NCI-H2227 (cell line): ENCODE measurements at regions not wholly inside any gene's neighbourhood (a gene's known extent, or its start where the extent isn't known, plus 50 kb on each side); places are given as distances from the start of the nearest gene placed in this dataset.
"Not testable (repeated sequence)": the region's sequence is repeated elsewhere in the genome, so short reads cannot be mapped to it uniquely, and the experiment has no call there.

Source experiments
- DNase-seq: peaks from one replicate; lab custom pipeline; 2025; ENCODE audit not compliant: unreplicated experiment; lab: John Stamatoyannopoulos, UW

DNA sequence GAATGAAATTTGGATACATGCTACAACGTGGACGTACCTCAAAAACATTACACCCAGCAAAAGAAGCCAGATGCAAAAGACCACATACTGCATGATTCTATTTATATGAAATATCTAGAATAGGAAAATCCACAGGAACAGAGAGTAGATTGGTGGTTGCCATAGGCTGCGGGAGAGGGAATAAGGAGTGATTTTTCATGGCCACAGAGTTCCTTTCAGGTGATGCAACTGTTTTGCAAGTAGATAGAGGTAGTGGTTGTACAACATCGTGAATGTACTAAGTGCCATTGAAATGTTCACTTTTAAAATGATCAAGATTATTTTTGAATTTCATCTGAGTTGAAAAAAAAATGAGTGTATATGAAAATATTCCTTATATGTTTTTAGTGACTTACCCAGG is 115.3 kb upstream of the RUNX1 start:
- no peak for DNase-seq

DNA sequence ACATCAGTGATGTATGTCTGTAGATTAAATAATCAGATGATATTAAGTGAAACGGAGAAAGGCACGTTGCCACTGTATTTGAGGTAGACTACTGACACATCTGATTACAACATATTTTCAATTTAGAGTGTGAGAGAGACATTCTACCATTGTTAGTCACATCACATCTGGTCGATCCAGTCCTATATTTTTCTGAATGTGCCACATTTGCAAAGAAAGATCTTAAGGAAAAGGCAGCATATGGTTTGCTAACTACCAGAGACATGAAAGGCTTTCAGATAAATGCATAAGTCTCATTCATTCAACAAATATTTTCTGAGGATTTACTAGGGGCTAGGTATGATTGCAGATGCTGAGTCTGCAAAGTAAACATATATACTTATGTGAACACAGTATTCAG is 114.3 kb upstream of the RUNX1 start:
- DNase-seq: no peak

DNA sequence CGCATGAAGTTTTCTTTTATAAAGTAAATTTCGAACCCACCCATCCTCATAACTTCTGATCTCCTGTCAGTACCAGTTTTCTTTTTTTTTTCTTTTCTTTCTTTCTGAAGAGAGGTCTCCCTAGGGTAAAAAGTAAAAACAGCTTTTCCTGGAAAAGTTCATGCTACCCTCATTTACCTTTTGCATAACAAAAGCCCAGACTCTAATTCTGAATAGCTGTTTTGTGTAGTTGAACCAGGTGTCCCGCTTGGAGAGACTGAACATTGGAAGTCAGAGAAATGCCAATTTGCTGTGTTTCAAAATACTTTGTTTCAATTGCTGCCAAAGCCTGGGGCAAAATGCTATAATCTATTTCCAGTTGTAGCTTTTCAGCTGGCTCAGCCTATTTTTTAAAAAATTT is 113.7 kb upstream of the RUNX1 start:
- DNase-seq: no peak

DNA sequence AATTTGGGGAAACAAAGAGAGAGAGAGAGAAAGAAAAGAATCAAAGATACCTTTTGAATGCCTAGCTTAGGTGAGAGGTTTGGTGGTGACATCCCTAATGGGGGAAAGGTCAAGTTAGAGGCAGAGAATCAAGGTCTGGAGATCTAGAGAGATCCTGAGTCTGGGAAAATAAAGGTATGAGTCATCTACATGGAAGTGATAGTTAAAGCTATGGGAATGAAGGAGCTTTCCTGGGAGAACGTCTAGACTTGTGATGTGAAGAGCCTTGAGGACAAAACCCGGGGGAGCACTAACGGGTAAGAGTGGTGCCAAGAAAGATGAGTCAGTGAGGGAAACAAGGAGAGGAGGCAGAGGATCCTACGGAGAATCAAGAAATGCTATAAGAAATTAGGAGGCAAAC is 110.8 kb upstream of the RUNX1 start:
- no peak for DNase-seq

DNA sequence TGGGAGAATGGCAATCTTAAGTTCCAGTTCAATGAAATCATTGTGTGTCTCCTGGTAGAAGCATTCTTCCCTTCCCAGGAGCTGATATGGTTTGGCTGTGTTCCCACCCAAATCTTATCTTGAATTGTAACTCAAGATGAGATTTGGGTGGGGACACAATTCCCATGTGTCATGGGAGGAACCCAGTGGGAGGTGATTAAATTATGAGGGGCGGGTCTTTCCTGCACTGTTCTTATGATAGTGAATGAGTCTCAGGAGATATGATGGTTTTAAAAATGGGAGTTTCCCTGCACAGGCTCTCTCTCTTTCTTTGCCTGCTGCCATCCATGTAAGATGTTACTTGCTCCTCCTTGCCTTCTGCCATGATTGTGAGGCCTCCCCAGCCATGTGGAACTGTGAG is 108.3 kb upstream of the RUNX1 start:
- DNase-seq: not testable (repeated sequence)

DNA sequence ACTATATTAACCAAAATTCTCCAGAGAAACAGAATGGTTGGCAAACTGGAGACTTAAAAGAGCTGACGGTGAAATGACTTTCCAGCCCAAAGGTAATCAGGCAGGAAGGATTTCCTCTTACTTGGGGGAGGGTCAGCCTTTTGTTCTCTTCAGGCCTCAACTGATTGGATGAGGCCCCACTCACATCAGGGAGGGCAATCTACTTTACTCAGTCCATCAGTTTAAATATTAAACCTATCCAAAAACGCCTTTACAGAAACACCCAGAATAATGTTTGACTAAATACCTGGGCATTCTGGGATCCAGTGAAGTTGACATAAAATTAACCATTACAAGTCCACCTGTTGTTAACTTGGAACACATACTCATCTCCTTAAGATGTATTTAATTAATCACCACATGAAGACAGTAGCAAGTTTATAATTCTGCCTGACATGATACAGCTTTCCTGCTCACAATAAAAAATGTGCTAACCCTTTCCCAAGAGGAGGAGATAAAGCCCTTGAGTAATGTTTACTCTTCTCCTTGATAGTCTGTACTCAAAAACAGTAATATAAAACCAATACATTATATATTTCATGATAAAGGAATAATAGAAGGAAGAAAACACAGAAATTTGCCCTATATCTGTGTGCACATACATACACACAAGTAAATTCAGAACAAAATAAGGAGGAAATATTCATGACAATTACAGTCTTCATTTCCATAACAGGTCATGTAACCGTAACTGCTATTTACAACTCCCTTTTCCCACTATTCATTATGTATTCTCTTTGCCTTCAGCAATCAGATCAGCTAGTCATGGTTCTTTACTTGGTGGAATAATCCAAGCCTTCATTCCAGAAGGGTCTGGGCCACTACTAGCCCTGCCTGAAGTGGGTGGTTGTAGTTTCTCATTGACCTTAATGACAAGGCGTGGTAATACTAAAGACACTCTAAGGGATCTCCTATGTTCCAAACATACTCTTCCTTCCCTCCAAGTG is 107.5 kb upstream of the RUNX1 start:
- no peak for DNase-seq

DNA sequence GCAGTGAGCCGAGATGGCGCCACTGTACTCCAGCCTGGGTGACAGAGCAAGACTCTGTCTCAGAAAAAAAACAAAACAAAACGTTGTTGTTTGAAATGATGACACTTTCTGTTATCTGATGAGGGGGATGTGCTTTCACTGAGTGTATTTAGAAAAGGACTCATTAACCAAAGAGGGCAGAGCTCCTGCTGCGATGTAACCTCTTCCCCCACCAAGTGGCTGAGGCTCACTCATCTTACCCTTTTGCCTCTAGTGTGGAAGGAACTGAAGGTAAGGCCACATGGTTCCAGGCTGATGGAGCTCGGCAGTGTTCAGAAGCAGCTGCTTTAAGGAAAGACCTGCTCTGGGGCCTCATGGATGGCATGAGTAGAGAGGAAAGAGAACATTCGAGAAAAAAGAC is 105.7 kb upstream of the RUNX1 start:
- DNase-seq: no peak

DNA sequence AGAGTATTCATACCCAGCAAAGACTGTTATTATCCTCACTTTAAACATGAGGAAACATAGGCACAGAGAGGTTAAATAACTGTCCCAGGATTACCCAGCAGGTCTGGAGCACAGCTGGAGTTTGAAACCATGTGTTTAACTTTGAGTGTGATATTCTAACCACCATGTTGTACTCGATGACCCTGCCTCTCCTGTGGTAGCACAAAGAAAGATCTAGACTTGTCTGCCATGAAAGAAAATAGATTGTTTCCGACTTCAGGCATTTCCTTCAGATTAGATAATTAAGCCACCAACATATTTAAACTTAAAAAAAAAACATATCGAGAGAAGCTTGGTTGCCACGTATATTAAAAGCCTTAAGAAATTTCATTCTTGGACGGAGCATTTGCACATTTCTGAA is 104.6 kb upstream of the RUNX1 start:
- DNase-seq: no peak

DNA sequence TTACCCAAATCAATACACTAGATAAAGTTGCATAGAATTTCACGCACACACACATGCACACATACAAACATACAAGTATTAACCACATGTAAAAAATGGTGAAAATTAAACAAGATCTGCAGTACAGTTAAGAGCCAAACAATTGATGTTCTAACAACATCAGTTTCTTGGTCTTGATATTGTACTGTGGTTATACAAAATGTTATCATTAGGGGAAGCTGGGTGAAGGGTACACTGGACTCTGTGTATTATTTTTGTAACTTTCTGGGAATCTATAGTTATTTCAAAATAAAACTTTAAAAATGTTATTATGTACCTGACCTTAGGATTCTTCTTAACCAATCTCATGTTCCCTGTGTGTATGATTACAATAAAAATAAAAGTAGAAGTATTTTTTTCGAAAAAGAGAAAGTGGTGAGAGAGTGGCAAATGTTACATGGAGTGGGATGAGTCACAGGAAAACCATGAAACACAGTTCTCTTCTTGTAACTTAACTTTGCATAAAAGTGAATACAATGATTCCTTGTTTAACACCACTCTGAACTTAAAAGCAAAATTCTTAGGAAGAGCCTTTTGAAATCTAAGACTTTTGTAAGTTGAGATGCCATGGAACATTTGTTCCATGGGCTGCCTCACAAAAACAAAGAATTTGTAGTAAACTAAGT is 101.6 kb upstream of the RUNX1 start:
- no peak for DNase-seq

DNA sequence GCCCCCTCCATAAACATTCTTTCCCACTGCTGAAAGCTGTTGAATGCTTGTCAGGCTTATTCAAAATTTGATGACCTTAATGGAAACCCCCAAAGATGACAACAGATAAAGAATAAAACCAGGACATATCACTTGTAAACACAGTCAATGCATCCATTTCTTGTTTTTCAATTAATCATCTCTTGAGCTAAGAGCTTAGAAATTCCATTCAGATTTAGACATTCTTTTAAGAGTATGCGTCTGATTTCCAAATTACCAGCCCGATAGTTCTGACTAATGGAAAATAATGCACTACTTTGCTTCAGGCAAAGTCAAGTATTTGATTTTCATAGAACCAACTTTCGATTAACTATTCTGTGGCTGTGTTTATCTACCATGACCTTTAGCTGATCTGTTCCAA is 100.6 kb upstream of the RUNX1 start:
- no peak for DNase-seq

DNA sequence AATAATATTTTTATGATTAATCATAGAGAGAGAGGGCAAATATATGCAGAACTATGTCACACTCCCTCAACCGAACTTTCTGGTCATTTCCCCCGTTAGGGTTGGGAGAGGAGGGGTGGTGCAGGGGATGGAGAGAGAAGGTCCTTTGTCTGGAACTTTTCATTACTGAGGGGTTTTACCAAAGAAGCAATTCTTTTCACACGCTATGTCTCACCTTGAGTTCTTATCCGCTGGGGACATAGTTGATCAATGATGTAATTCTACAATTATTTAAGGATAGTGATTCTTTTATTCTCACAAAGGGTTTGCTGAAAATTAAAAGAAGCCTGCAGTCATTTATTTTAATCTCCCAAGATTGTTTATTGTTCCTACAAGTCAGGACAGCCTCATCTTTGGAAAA is 98.3 kb upstream of the RUNX1 start:
- no peak for DNase-seq

DNA sequence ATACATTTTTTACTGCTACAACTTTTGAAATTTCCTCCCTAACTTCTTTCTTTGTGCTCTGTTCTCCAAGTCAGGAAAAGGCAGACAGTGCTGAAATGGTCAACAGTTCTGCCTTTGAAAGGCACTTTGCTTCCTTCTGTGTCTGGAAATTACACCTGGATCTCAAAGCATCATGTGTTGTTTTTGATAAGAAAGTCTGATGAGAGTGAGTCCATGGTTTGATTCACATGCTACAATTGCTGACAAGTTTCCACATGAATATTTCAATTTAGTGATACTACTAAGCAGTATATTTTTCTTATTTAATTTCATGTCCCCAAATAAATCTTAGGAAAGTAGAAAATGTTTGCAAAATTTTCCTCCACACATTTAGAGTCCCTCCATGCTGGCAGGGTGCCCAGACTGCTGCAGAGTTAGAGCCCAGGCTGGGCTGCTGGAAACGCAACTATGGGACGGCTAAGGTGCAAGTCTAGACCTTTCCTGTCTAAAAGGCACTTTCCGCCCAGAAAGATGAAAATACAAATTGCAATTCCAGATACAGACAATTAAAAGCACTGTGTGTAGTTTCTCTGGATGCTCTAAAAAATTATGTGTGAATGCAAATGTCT is 96.6 kb upstream of the RUNX1 start:
- no peak for DNase-seq

DNA sequence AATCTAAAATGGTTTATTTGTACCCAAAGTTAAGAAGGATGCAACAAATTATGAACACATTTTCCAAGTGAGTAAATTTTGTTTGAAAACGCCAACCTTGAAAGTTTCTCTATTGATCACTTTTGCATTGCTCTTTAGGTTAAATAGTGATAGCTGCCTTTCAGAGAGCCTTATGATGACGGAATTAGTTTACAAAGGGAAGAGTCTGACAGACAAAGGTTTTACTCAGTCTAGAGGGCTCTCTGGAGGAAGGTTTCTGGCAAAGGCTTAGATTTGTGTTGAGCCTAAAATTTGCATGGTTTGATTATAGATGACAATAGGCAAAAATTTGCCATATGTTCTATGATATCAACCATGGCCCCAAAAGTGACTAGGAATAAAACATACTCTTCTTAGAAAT is 95.9 kb upstream of the RUNX1 start:
- no peak for DNase-seq

DNA sequence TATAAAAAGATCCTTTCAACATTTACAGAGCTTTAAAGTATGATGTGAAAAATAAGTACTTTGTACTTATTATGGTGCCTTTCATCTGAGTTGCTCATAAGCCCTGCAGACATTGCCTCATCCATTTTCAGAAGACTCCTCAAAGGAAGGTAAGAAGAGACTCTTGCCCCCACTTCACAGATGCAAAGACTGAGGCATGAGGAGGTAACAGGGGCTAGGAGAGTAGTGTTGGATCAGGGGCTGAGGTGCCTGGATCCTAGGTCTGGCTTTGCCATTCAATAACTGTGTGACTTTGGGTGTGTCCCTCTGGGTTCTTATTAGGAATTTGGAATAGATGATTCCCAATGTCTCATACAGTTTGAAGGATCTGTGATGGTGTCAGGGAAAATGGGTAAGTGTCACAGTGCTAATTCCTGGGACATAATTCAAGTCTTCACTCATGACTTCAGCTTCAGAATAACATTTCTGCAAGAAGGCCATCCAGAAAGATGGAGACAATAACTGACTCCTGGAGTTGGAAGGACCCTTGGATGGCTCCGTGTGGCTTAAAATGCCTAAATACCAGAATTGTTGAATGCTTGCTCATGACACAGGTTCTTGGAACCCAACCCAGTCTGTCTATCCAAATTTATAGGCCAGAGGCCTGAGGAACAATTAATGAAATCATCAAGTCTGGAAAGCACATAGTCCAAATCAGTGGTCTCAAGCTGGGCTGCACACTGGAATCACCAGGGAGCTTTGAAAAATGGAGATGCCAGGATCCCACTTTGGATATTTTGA is 93.1 kb upstream of the RUNX1 start:
- no peak for DNase-seq

DNA sequence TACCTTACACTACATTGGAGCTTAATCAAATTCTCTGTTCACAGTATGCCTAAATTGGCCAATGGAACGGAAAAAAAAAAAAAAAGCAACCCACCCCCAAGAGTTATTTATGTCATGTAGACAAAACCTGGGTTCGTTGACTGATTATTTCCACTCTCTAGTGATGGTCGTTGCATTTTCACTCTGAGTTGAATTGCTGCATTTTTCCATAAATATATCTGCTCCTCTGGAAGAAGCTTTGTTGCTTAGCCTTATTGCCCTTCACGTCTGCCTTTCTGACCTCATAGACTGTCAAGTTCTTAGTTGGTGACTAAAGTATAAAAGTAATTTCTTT is 90.2 kb upstream of the RUNX1 start:
- DNase-seq: no peak

DNA sequence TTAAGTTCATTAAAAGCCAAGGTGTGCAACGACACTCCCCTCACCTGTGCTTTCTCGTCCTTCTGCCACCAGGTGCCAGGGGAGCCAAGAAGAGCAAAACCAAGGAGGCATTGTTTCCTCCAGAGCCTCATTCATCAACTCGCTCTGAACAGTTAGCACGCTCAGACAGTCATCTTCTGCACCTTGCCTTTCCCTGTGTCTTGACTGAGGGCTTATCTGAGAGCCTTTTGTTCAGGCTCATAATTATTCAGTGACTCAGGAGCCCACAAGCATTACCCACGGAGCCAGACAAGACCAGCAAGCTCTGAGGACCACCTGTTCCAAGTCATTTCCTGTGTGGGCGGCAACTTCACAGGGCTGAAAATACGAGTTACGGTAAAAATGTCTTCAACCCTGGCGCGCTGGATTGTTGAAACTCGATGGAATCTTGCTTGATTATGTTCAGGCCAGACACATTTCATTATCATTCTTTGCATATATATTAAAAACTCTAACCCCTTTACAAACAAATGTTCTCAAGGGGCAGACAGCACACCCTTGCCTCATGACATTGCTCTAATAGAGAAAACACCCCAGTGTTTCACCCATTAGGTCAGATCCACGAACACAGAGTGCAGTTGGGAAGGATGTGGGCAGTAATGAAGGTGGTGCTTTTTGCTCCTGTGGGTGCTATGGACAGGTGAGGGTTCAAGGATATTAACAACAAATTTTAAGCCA is 89.7 kb upstream of the RUNX1 start:
- no peak for DNase-seq

DNA sequence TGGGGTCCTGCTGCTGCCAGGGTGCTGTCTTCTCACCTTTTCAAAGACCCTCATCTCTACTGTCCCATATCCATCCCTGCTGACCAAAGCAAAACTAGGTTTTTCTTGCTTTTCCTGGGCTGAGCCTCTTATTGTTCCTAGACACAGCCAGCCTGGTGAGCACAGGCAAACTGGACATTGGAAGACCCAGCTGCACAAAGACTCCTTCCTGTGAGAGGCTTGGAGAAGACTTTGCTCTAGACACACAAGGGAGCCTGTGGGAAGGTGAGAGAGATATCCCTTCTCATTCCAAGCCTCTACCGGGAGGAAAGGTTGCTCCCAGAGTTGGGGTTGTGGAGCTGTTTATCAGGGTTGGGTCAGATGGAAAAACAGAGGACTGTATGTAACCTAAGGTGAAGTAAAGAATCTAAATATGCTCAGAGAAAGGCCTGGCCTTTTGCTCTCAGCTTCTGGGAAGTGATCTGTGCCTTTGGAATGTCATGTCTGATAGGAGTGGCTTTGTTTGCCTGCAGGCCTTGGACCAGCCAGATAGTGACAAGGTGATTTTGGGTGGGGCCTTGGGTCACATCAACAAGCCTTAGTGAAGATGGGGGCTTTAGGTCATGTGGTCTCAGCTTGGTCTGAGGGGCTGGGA is 87.6 kb upstream of the RUNX1 start:
- no peak for DNase-seq

DNA sequence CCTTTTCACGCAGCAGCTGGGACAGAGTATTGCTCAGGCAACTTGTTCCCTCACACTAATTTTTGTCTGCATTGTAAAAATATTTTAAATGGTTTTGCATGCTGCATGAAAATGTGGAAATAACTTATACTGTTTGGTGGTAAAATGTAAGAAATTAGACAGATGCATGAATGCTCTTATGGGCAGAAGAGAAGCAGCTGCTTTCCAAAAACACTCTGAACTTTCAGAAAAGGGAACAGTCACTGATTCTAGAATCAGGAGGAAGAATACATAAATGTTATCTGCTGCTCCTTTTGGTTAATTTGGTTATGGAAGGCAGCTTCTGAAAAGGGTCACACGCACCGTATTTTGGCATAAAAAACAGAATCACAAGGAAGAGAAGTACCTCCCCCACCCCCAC is 87.0 kb upstream of the RUNX1 start:
- no peak for DNase-seq

DNA sequence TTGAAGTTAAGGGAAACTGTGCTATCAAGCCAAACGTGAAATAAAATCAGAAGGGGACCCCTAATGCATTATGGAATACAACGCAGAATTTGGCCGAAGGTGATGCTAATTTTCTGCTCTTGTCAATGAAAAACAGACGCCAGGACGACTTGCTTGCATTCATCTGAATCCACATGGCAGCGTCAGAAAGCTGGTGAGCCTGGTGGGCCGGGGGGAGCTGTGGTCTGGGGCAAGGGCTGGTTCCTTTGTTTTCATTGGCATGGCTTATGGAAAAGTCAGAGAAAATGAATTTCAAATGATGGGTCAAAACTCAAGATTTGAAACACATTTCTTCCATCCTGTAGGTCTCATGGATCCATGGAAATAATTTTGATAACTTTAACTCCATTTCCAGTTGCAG is 86.4 kb upstream of the RUNX1 start:
- DNase-seq: no peak

DNA sequence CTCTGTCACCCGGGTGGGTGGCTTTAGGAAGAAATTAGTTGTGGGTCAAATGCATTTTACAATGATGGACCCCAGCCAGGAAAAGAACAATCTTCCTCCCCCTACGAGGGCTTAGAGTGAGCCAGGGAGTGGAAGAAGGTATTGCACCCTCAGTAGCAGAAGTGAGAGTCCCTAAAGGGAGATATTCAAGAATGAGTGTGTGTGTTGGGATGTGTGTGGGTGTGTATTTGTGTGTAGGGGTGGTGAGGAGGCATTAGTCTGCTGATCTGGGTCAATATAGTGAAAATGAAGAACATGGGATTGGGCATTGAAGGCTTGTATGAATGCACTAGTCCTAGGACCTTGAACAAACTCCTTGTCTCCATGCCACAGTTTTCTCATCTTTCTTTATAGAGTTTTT is 85.2 kb upstream of the RUNX1 start:
- no peak for DNase-seq
